NCI-H82 treated with DMSO at 0.1 percent for 48 hours (cell line): ENCODE measurements at regions not wholly inside any gene's neighbourhood (a gene's known extent, or its start where the extent isn't known, plus 50 kb on each side); places are given as distances from the start of the nearest gene placed in this dataset.
A peak's percentile ranks its signal among the peaks of the same experiment; 100 is the strongest.
"Not testable (repeated sequence)": the region's sequence is repeated elsewhere in the genome, so short reads cannot be mapped to it uniquely, and the experiment has no call there.

Experiments
- DNase-seq: peaks from one replicate; lab custom pipeline; 2025; ENCODE audit not compliant: unreplicated experiment; lab: John Stamatoyannopoulos, UW

DNA sequence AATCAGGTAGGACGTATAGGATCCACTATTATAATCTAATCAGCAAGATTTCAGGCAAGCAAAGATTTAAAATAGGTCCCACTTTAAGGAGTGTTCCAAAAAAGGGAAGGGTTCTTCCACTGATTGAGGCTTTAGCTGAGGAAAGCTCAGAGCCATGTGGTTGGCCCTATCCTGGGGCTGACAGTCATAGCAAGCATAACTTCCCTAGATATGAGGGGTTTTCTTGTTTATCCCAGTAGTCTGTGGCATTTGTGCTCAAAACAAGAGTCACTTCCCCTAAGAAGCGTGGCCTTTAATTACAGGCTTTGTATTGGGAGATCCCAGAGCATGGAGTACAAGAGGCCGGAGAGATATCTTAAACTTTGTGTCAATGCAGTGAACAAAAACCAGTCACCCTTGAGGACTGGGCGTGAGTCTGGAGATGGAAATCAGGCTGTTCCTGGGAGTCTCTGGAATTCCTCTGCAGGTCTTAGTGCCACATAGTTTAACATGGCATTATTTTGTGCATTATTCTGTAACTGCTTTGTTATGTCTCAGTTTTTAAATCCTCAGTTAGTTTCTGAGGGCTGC is 136.9 kb upstream of the FBXO11 start:
- no peak for DNase-seq

- no peak for DNase-seq
Observed at GRCh38 chr2:48043746-48044145, 137.4 kb upstream of the FBXO11 start.

DNA sequence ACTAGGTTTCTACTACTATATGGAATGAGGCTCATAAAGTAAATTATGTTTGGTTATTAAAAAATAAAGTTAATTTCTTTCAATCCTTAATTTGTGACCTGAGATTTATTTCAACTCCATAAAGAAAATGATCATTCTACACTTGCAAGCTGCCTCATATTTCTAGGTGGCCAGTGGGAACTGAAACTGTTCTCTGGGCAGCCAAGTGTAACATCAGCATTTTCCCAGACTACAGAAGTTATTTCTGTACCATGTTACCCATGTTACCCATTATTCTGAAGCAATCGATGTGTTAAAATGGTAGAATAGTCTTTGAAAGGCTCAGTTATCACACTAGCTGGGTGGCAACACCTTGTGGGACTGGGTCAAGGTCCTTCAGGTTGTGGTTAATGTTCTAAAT is 139.3 kb upstream of the FBXO11 start:
- no peak for DNase-seq

- DNase-seq: no peak
Observed at GRCh38 chr2:48048476-48049171, 142.3 kb upstream of the FBXO11 start.

DNA sequence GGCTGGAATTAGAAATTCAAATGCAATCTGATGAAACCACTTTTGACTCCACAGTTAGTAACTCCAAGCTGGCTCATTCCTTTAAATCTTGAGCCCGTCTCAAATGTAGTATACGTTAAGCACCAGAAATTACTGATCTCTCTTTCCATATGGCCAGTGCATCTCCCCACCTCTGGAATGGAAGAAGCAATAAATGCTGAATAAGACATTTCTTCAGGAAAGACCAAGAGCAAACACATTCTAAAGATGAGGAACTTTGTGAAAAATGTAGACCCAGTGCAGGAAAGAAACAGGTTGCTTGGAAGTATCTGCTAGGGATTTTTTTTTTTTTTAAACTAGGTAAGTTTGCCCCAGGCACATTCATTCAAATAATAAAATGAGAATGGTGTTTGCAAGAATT is 143.1 kb upstream of the FBXO11 start:
- peak; percentile 36 for DNase-seq

DNA sequence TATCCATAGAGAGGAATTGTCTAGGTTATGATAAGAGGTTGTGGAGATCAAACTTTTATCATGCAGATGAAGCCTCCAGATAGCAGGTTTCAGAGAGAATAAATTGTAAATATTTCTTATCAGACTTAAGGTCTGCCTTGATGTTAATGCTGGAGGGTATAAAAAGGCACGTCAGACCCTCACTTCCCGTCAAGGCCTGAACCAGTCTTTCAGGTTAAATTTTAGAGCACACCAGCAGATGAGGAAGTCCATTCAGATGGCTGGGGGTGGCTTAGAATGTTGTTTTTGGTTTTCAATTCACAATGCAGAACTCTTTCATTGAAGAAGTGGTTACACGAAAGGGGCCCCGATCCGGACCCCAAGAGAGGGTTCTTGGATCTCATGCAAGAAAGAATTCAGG is 144.4 kb upstream of the FBXO11 start:
- DNase-seq: no peak

GRCh38 chr2:48059975-48060374 is 153.7 kb upstream of the FBXO11 start:
- DNase-seq: no peak

- DNase-seq: not testable (repeated sequence)
Observed at GRCh38 chr2:48061656-48062055, 155.4 kb upstream of the FBXO11 start.

- DNase-seq: no peak
Observed at GRCh38 chr2:48065096-48065495, 158.8 kb upstream of the FBXO11 start.

GRCh38 chr2:48066000-48066399 is 159.7 kb upstream of the FBXO11 start:
- DNase-seq: no peak

DNA sequence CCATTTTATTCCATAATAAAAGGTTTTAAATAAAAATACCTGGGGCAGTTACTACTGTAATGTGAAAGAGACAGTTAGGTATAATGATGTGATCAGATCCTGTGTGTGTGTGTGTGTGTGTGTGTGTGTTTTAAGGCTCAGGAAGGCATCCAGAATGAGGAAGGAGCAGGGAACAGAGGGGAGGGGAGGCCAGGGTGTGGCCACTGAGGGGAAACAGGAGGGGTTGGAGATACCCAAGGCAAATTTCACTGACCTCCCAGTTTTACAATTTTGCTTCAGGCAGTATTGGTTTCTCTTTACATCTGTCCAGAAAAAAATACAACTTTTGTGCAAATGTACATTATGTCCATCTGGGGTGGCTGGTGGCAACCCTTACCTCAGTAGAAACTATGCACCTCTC is 163.5 kb upstream of the FBXO11 start:
- no peak for DNase-seq

DNA sequence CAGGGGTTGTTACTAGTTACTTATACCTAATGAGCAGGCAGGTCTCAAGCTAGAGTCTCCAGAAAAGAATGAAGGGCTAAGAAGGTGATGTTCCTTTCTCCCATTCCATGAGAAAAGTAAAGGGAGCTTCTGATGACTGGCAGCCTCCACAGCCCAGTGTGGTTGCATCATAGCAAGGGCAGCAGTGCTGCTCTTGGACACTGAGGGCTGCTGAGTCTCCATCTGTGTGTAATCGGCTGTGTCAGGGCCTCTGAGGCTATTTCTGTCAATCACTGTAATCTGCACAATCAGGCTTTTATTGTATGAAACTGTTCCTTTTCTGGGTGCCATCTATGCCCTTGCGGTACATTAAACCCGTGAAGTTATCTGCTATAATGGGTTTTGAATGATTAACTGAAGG is 164.1 kb upstream of the FBXO11 start:
- DNase-seq: no peak

GRCh38 chr2:48072583-48072982 is 166.3 kb upstream of the FBXO11 start:
- no peak for DNase-seq

- DNase-seq: no peak
Observed at GRCh38 chr2:48075631-48076030, 169.3 kb upstream of the FBXO11 start.

- no peak for DNase-seq
Observed at GRCh38 chr2:48080534-48081316, 174.4 kb upstream of the FBXO11 start.

DNA sequence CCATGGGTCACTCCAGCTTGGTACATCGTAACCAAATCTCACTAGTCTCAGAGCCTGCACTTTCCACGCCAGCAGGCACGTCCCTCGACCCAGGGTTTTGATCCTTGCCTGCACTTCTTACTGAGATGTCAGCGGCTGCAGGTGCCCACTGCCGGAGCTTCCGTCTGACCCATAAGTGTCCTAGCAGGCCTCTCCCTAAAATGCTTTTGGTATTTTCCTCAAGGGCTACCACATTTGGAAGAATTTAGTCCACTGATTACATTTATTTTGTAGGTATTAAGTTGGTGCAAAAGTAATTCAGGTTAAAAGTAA is 175.0 kb upstream of the FBXO11 start:
- DNase-seq: no peak

GRCh38 chr2:48085888-48086287 is 179.6 kb upstream of the FBXO11 start:
- no peak for DNase-seq

- no peak for DNase-seq
Observed at GRCh38 chr2:48088994-48089393, 182.7 kb upstream of the FBXO11 start.

GRCh38 chr2:48089644-48090043 is 183.3 kb upstream of the FBXO11 start:
- no peak for DNase-seq

DNA sequence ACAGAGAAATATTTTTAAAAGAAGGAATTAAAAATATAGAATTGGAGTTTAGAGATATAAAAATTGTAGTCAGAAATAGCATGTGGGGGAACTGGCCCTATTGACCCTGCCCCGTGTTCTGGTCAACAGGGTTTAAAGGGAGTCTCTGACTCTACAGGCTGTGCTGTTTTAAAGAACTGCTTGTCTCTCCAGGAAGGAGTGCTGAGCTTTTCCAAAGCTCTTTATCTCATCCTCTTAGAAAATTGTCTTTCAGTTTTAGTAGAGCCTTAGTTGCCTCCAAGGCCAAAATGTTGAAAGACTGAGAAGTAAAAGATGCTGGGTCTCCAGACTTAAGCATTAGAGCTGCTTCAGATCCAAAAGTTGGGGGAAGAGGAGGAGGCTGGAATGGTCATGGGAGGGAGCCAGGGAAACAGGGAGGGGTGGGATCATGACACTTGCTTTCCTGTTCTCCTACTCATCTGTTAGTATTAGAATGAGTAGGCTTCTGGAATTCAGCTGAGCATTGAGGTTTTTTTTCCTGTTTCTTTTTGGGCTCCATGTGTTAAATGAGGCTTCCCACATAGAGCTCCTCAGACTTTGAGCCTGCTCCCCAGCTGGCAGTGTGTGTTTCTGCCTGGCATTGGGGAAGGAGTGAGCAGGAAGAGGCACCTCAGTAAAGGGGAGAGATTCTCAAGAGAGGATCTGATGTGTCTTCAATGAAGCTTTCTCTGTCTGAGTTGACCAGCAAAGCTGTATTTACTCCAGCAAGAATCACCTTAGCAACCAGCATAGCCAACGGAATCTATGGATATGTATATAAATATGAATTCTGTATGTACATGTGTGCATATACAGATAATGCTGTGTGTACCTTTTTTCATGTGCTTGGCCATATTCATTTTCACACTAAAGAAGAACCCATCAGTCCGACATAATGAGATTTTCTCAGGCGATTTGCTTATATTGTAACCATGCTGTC is 186.8 kb upstream of the FBXO11 start:
- DNase-seq: no peak

GRCh38 chr2:48096765-48097164 is 190.5 kb upstream of the FBXO11 start:
- not testable (repeated sequence) for DNase-seq
